HG03558 (cell line): ENCODE measurements at regions not wholly inside any gene's neighbourhood (a gene's known extent, or its start where the extent isn't known, plus 50 kb on each side); places are given as distances from the start of the nearest gene placed in this dataset.
"Not testable (repeated sequence)": the region's sequence is repeated elsewhere in the genome, so short reads cannot be mapped to it uniquely, and the experiment has no call there.

Experiments used
- ATAC-seq: cut with Tn5 transposase; IDR thresholded peaks from one replicate; pipeline ENCODE4 v1.9.1; 2021; ENCODE audit warnings: moderate number of reproducible peaks; ENCODE audit not compliant: unreplicated experiment; ENCODE audit errors: extremely low read depth

- ATAC-seq: no peak
These were observed 330.3 kb downstream of the TRIM36 start for GRCh38 chr5:114839360-114839759.

GRCh38 chr5:114838937-114839336, 330.8 kb downstream of the TRIM36 start:
- ATAC-seq: no peak

GRCh38 chr5:114830114-114830513, 339.6 kb downstream of the TRIM36 start:
- no peak for ATAC-seq

- no peak for ATAC-seq
These were observed 346.8 kb downstream of the TRIM36 start for GRCh38 chr5:114822863-114823262.

GRCh38 chr5:114822436-114822835, 347.3 kb downstream of the TRIM36 start:
- no peak for ATAC-seq

GRCh38 chr5:114790403-114790792, 379.3 kb downstream of the TRIM36 start:
- no peak for ATAC-seq

- ATAC-seq: peak; percentile 82
These were observed 379.8 kb downstream of the TRIM36 start for GRCh38 chr5:114789773-114790402.

- no peak for ATAC-seq
These were observed 386.8 kb downstream of the TRIM36 start for GRCh38 chr5:114782869-114783268.

- ATAC-seq: no peak
These were observed 387.5 kb downstream of the TRIM36 start for GRCh38 chr5:114782177-114782576.

GRCh38 chr5:114780290-114780689, 389.4 kb downstream of the TRIM36 start:
- ATAC-seq: no peak

- no peak for ATAC-seq
These were observed 382.5 kb downstream of the KCNN2 start for GRCh38 chr5:114744406-114744805.

GRCh38 chr5:114734238-114734637, 372.4 kb downstream of the KCNN2 start:
- no peak for ATAC-seq

GRCh38 chr5:114729986-114730385, 368.1 kb downstream of the KCNN2 start:
- ATAC-seq: no peak

GRCh38 chr5:114727358-114727757, 365.5 kb downstream of the KCNN2 start:
- no peak for ATAC-seq

- ATAC-seq: no peak
These were observed 364.3 kb downstream of the KCNN2 start for GRCh38 chr5:114726131-114726530.

GRCh38 chr5:114719268-114719667, 357.4 kb downstream of the KCNN2 start:
- no peak for ATAC-seq

GRCh38 chr5:114716955-114717354, 355.1 kb downstream of the KCNN2 start:
- ATAC-seq: no peak

GRCh38 chr5:114704225-114704893, 342.5 kb downstream of the KCNN2 start:
- ATAC-seq: not testable (repeated sequence)

- ATAC-seq: no peak
These were observed 340.9 kb downstream of the KCNN2 start for GRCh38 chr5:114702731-114703130.

GRCh38 chr5:114702136-114702535, 340.3 kb downstream of the KCNN2 start:
- ATAC-seq: no peak

GRCh38 chr5:114700823-114701222, 339.0 kb downstream of the KCNN2 start:
- ATAC-seq: no peak

- no peak for ATAC-seq
These were observed 333.5 kb downstream of the KCNN2 start for GRCh38 chr5:114695292-114695904.
